ENCODE measurements at regions not wholly inside any gene's neighbourhood (a gene's known extent, or its start where the extent isn't known, plus 50 kb on each side); places are given as distances from the start of the nearest gene placed in this dataset.

DNA sequence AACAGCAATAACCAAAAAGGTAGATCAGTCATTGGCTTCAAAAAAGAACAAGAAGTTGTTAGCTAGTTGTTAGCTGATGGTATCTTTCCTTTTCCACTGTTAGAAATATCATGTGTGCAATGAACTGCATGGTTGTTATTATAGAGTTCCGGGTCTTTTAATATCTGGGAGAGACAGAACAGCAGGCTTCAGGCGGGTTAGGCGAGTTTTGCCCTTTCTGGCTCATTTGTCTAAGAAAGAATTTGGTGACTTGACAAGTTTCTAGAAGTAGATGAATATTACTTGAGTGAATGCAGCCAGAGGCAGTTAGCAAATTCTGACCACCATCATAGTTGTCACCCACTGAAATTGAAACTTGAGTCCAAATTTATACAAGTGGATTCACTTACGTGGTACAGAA lies 88.9 kb upstream of the MID1 start:
- CTCF ChIA-PET: interaction anchor here (0.6 to 1.2 kb wide), 2 partner anchors 15 to 60 kb away, joined by 3 read pairs; no protein-coding TSS in a partner anchor
- H3K36me3 ChIP-seq (ENCODE audit: control insufficient read depth in 2 of 2, insufficient read depth in 2 of 2, low read length in 1 of 2): no peaks in the 10 kb centered on the region
- in situ Hi-C loops (cut with MboI): no loop called here
- no peak overlapping the region for H2AFZ ChIP-seq (ENCODE audit: control insufficient read depth, low read depth, low read length)
- BruUV-seq (replicated peaks): no TSS peak
- H3K9me3 ChIP-seq (replicated peaks; ENCODE audit: control insufficient read depth, insufficient read depth, low read length): no peaks in the 10 kb centered on the region
- H3K9ac ChIP-seq (ENCODE audit: control insufficient read depth, insufficient read depth, low read length): no peak overlapping the region
- SMC1A ChIA-PET (ENCODE audit: uncharacterized antibody, unreplicated experiment): interaction anchor here (1.1 kb wide), 2 partner anchors 13 to 38 kb away, joined by 3 to 5 read pairs; no protein-coding TSS in a partner anchor
- no peak for TF ChIP-seq ZBTB11 (CRISPR knock-in tag; IDR thresholded peaks at IDR 0.05)
- no peak for TF ChIP-seq ZNF622 (IDR thresholded peaks at IDR 0.05)
- TF ChIP-seq NFXL1 (IDR thresholded peaks at IDR 0.05; ENCODE audit: borderline replicate concordance): no peak
- no peak for TF ChIP-seq CHD2 (IDR thresholded peaks at IDR 0.05; ENCODE audit: borderline replicate concordance, low read depth, low read length)
- TF ChIP-seq BHLHE40 (IDR thresholded peaks at IDR 0.05; ENCODE audit: borderline replicate concordance in 1 of 2, low read depth in 2 of 2, low read length in 1 of 2): no peak
- TF ChIP-seq CREB1 (IDR thresholded peaks at IDR 0.05; ENCODE audit: low read depth): no peak
- TF ChIP-seq MEF2B (IDR thresholded peaks at IDR 0.05; ENCODE audit: partially characterized antibody, poor library complexity, severe bottlenecking): no peak
- TF ChIP-seq ZNF207 (IDR thresholded peaks at IDR 0.05; ENCODE audit: borderline replicate concordance): no peak
- no peak for TF ChIP-seq TCF12 (IDR thresholded peaks at IDR 0.05; ENCODE audit: low read depth, low read length)
- no peak for TF ChIP-seq BCLAF1 (IDR thresholded peaks at IDR 0.05)
- TF ChIP-seq GATAD2B (conservative IDR thresholded peaks at IDR 0.05; ENCODE audit: low read depth): no peak
- TF ChIP-seq POLR2AphosphoS2 (IDR thresholded peaks at IDR 0.05; ENCODE audit: low read depth, low read length): no peak
- TF ChIP-seq SUZ12 (IDR thresholded peaks at IDR 0.05; ENCODE audit: unreplicated experiment): no peak
- no peak for TF ChIP-seq SUPT20H (IDR thresholded peaks at IDR 0.05; ENCODE audit: borderline replicate concordance, control insufficient read depth, low read depth, low read length)
- no peak for TF ChIP-seq NFYB (IDR thresholded peaks at IDR 0.05; ENCODE audit: insufficient read depth, low read depth, low read length)
- H3K27me3 ChIP-seq (replicated peaks in 1 of 2; ENCODE audit: control insufficient read depth in 2 of 2, insufficient read depth in 2 of 2, low read length in 1 of 2): no peaks in the 10 kb centered on the region
- H4K20me1 ChIP-seq (ENCODE audit: control insufficient read depth, insufficient read depth): no peaks in the 10 kb centered on the region
- H3K79me2 ChIP-seq (ENCODE audit: control insufficient read depth, insufficient read depth, low read length): no peaks in the 10 kb centered on the region
- WGBS (ENCODE audit: insufficient coverage, insufficient replicate concordance, low lambda C conversion rate, missing lambda C conversion rate): 11% methylated on average over 4 of the region's 4 CpGs
- RAD21 ChIA-PET (ENCODE audit: unreplicated experiment): interaction anchor here (1.3 kb wide), 1 partner anchor 519 kb away, joined by 4 read pairs; no protein-coding TSS in a partner anchor
- intact Hi-C loops (cut with micrococcal nuclease; ENCODE audit: unreplicated experiment): no loop called here
- POLR2A ChIA-PET: interaction anchor here (0.6 kb wide), 1 partner anchor 1502 kb away, joined by 3 read pairs; no protein-coding TSS in a partner anchor
- H3K4me2 ChIP-seq (ENCODE audit: control insufficient read depth, insufficient read depth): no peak overlapping the region
- H3K4me3 ChIP-seq: no peak overlapping the region
- FAIRE-seq (no peak), DNase-seq (ENCODE audit: low read depth, low spot score) (no peak), ATAC-seq (no peak)
- H3K27ac ChIP-seq (ENCODE audit: control insufficient read depth, insufficient read depth): no peak overlapping the region
- no peaks in the 10 kb centered on the region for H3K4me1 ChIP-seq (ENCODE audit: control insufficient read depth, insufficient read depth, low read length)
